GM12878 (cell line): ENCODE measurements at regions not wholly inside any gene's neighbourhood (a gene's known extent, or its start where the extent isn't known, plus 50 kb on each side); places are given as distances from the start of the nearest gene placed in this dataset.

Experiments
- ATAC-seq: fragments of 200-7000 bp; cut with Tn5 transposase; 3 replicates; pipeline ENCODE4 v1.9.1; 2020; ENCODE audit warnings: mild to moderate bottlenecking, moderate library complexity
- BruUV-seq: library from RNA; stranded (reverse); fragments of 400-500 nt; replicated peaks from 2 replicates; lab custom pipeline; 2021; lab: Mats Ljungman, UMichigan
- CTCF ChIA-PET: fragments of 300-600 bp; sonication (Branson Sonifier 250); formaldehyde crosslinking; extraction: SDS; loops from one replicate; lab custom pipeline; 2021; ENCODE audit warnings: inconsistent platforms; lab: Yijun Ruan, JAX
- POLR2A ChIA-PET: fragments of 350-600 bp; formaldehyde crosslinking; extraction: SDS; loops from one replicate; lab custom pipeline; 2021; ENCODE audit warnings: inconsistent platforms; lab: Charles Lee
- RAD21 ChIA-PET: fragments of 300-600 bp; sonication (Branson Sonifier 250); formaldehyde crosslinking; loops from one replicate; lab custom pipeline; 2023; ENCODE audit warnings: antibody characterized with exemption; ENCODE audit not compliant: unreplicated experiment; lab: Charles Lee
- SMC1A ChIA-PET: fragments of 300-600 bp; sonication (Branson Sonifier 250); formaldehyde crosslinking; loops from one replicate; lab custom pipeline; 2023; ENCODE audit not compliant: unreplicated experiment, uncharacterized antibody; lab: Charles Lee
- DNase-seq: peaks from one replicate; pipeline ENCODE4 v3.0.0-alpha.2; 2011; ENCODE audit warnings: low read depth, low spot score
- FAIRE-seq: peaks from 3 replicates; lab custom pipeline; 2011; peaks lifted over from hg19 to GRCh38; lab: Jason Lieb, UNC
- H2AFZ ChIP-seq: 2 replicates; pipeline ENCODE4 v1.6.0; 2011; ENCODE audit warnings: low read depth, low read length, control low read depth; ENCODE audit not compliant: control insufficient read depth
- H3K27ac ChIP-seq: 2 replicates; pipeline ENCODE4 v1.5.1; 2011; ENCODE audit warnings: control low read depth; ENCODE audit not compliant: control insufficient read depth, insufficient read depth
- H3K27me3 ChIP-seq, 2 experiments: replicated peaks in 1 of 2; 2 replicates each; pipeline versions ENCODE4 v1.6.0 to v1.6.1; 2011; ENCODE audit warnings: low read length in 1 of 2; ENCODE audit not compliant: control insufficient read depth in 2 of 2, insufficient read depth in 2 of 2
- H3K36me3 ChIP-seq, 2 experiments: 2 replicates each; pipeline ENCODE4 v1.5.1; 2011; ENCODE audit warnings: low read length in 1 of 2; ENCODE audit not compliant: control insufficient read depth in 2 of 2, insufficient read depth in 2 of 2
- H3K4me1 ChIP-seq: 2 replicates; pipeline ENCODE4 v1.6.1; 2011; ENCODE audit warnings: mild to moderate bottlenecking, low read length, moderate library complexity, mixed read lengths; ENCODE audit not compliant: control insufficient read depth, insufficient read depth
- H3K4me2 ChIP-seq: 2 replicates; pipeline ENCODE4 v1.6.0; 2011; ENCODE audit warnings: control low read depth; ENCODE audit not compliant: control insufficient read depth, insufficient read depth
- H3K4me3 ChIP-seq: fragments of 200-600 bp; sonication (generic); 2 replicates; pipeline ENCODE4 v1.5.1; 2016
- H3K79me2 ChIP-seq: 2 replicates; pipeline ENCODE4 v1.6.0; 2011; ENCODE audit warnings: low read length; ENCODE audit not compliant: control insufficient read depth, insufficient read depth
- H3K9ac ChIP-seq: 2 replicates; pipeline ENCODE4 v1.8.0; 2011; ENCODE audit warnings: low read length, control low read depth, mixed read lengths; ENCODE audit not compliant: control insufficient read depth, insufficient read depth
- H3K9me3 ChIP-seq: replicated peaks from 3 replicates; pipeline ENCODE4 v1.5.1; 2011; ENCODE audit warnings: mild to moderate bottlenecking, low read length; ENCODE audit not compliant: control insufficient read depth, insufficient read depth
- H4K20me1 ChIP-seq: 2 replicates; pipeline ENCODE4 v1.6.0; 2011; ENCODE audit not compliant: control insufficient read depth, insufficient read depth
- CHD1 ChIP-seq: IDR thresholded peaks from 2 replicates; pipeline ENCODE4 v1.6.1; 2012; ENCODE audit warnings: low read depth, low read length, improper control_type of control experiment
- CREB1 ChIP-seq: IDR thresholded peaks from 2 replicates; pipeline ENCODE4 v1.6.1; 2012; ENCODE audit warnings: low read depth, mild to moderate bottlenecking, inconsistent platforms
- E2F4 ChIP-seq: IDR thresholded peaks from 2 replicates; pipeline ENCODE4 v1.6.1; 2012; ENCODE audit warnings: low read depth, low read length, improper control_type of control experiment
- HDAC2 ChIP-seq: fragments of 200-600 bp; sonication (generic); IDR thresholded peaks from 2 replicates; pipeline ENCODE4 v1.6.1; 2017
- IKZF1 ChIP-seq: fragments of 450-650 bp; conservative IDR thresholded peaks from 2 replicates; pipeline ENCODE4 v1.6.1; 2017; ENCODE audit warnings: antibody characterized with exemption, mild to moderate bottlenecking
- MTA3 ChIP-seq: IDR thresholded peaks from 2 replicates; pipeline ENCODE4 v1.6.1; 2012; ENCODE audit warnings: low read length, inconsistent platforms, borderline replicate concordance
- NR2C2 ChIP-seq: IDR thresholded peaks from 2 replicates; pipeline ENCODE4 v1.6.1; 2011; ENCODE audit warnings: borderline replicate concordance, low read depth; ENCODE audit not compliant: control insufficient read depth, insufficient read length
- RELA ChIP-seq: fragments of 450-650 bp; IDR thresholded peaks from 2 replicates; pipeline ENCODE4 v1.8.0; 2014; ENCODE audit warnings: borderline replicate concordance; ENCODE audit not compliant: partially characterized antibody
- SMC3 ChIP-seq: IDR thresholded peaks from 2 replicates; pipeline ENCODE4 v1.6.1; 2011; ENCODE audit warnings: low read length, improper control_type of control experiment, borderline replicate concordance
- SPI1 ChIP-seq: IDR thresholded peaks from 2 replicates; pipeline ENCODE4 v1.6.1; 2011; ENCODE audit warnings: low read depth, mild to moderate bottlenecking, low read length, moderate library complexity, borderline replicate concordance; ENCODE audit not compliant: insufficient read depth
- TAF1 ChIP-seq: IDR thresholded peaks from 2 replicates; pipeline ENCODE4 v1.6.1; 2011; ENCODE audit warnings: mild to moderate bottlenecking, low read depth, low read length, borderline replicate concordance
- WGBS: methylation state at CpG from one replicate; pipeline ENCODE4 v1.1.6; 2016; ENCODE audit warnings: low lambda C conversion rate; ENCODE audit not compliant: insufficient replicate concordance, insufficient coverage; ENCODE audit errors: missing lambda C conversion rate; 5-methylcytosine and 5-hydroxymethylcytosine counted together
- in situ Hi-C: fragments of 300-500 bp; cut with MboI; formaldehyde crosslinking; loops from 9 replicates; pipeline ENCODE4 v1.14.3; 2018; ENCODE audit warnings: mixed read lengths
- intact Hi-C: fragments of 100-400 bp; cut with micrococcal nuclease; formaldehyde crosslinking; loops from one replicate; pipeline ENCODE4 v1.14.2; 2022; ENCODE audit not compliant: unreplicated experiment
- TF ChIP-seq, protein P1 (sequence below): IDR thresholded peaks from 2 replicates; pipeline ENCODE4 v1.6.1; 2011; ENCODE audit warnings: mild to moderate bottlenecking, low read depth, low read length, moderate library complexity; ENCODE audit not compliant: insufficient replicate concordance
- TF ChIP-seq, protein P2 (sequence below): fragments of 450-650 bp; IDR thresholded peaks from 2 replicates; pipeline ENCODE4 v1.6.1; 2017; ENCODE audit warnings: borderline replicate concordance
- TF ChIP-seq, protein P3 (sequence below): fragments of 450-650 bp; IDR thresholded peaks from 2 replicates; pipeline ENCODE4 v1.6.1; 2017; ENCODE audit warnings: antibody characterized with exemption, mild to moderate bottlenecking, moderate library complexity
- TF ChIP-seq, protein P4 (sequence below): fragments of 450-650 bp; IDR thresholded peaks from 2 replicates; pipeline ENCODE4 v1.6.1; 2017; ENCODE audit warnings: mild to moderate bottlenecking, moderate library complexity

- Histone ChIP-seq H3K9ac (no peak overlapping the region), H4K20me1 (no peaks in the 10 kb centered on the region), H3K4me3 (no peak overlapping the region), H3K36me3 (no peaks in the 10 kb centered on the region), H3K27me3 (no peaks in the 10 kb centered on the region; a peak in 1 of 4 replicates), H3K4me2 (no peak overlapping the region), H2AFZ (no peak overlapping the region), H3K27ac (no peak overlapping the region), H3K79me2 (no peaks in the 10 kb centered on the region), H3K9me3 (no peaks in the 10 kb centered on the region), H3K4me1 (no peaks in the 10 kb centered on the region)
- SMC1A ChIA-PET: no interaction called here
- FAIRE-seq (no peak), DNase-seq (no peak), ATAC-seq (no peak)
- intact Hi-C loops (no loop called here), in situ Hi-C loops (loop anchor here (25.0 kb wide), 2 partner anchors 104 to 379 kb away; no protein-coding TSS in a partner anchor)
- BruUV-seq: no TSS peak
- RAD21 ChIA-PET: no interaction called here
- CTCF ChIA-PET: no interaction called here
- POLR2A ChIA-PET: no interaction called here
- 33% methylated on average over 6 of the region's 6 CpGs for WGBS
- TF ChIP-seq SPI1: no peak
- TF ChIP-seq, protein P1, sequence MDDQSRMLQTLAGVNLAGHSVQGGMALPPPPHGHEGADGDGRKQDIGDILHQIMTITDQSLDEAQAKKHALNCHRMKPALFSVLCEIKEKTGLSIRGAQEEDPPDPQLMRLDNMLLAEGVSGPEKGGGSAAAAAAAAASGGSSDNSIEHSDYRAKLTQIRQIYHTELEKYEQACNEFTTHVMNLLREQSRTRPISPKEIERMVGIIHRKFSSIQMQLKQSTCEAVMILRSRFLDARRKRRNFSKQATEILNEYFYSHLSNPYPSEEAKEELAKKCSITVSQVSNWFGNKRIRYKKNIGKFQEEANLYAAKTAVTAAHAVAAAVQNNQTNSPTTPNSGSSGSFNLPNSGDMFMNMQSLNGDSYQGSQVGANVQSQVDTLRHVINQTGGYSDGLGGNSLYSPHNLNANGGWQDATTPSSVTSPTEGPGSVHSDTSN: no peak
- TF ChIP-seq NR2C2: no peak
- no peak for TF ChIP-seq MTA3
- TF ChIP-seq HDAC2: no peak
- TF ChIP-seq, protein P2, sequence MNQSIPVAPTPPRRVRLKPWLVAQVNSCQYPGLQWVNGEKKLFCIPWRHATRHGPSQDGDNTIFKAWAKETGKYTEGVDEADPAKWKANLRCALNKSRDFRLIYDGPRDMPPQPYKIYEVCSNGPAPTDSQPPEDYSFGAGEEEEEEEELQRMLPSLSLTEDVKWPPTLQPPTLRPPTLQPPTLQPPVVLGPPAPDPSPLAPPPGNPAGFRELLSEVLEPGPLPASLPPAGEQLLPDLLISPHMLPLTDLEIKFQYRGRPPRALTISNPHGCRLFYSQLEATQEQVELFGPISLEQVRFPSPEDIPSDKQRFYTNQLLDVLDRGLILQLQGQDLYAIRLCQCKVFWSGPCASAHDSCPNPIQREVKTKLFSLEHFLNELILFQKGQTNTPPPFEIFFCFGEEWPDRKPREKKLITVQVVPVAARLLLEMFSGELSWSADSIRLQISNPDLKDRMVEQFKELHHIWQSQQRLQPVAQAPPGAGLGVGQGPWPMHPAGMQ: no peak
- TF ChIP-seq TAF1: no peak
- TF ChIP-seq CHD1: no peak
- TF ChIP-seq, protein P3, sequence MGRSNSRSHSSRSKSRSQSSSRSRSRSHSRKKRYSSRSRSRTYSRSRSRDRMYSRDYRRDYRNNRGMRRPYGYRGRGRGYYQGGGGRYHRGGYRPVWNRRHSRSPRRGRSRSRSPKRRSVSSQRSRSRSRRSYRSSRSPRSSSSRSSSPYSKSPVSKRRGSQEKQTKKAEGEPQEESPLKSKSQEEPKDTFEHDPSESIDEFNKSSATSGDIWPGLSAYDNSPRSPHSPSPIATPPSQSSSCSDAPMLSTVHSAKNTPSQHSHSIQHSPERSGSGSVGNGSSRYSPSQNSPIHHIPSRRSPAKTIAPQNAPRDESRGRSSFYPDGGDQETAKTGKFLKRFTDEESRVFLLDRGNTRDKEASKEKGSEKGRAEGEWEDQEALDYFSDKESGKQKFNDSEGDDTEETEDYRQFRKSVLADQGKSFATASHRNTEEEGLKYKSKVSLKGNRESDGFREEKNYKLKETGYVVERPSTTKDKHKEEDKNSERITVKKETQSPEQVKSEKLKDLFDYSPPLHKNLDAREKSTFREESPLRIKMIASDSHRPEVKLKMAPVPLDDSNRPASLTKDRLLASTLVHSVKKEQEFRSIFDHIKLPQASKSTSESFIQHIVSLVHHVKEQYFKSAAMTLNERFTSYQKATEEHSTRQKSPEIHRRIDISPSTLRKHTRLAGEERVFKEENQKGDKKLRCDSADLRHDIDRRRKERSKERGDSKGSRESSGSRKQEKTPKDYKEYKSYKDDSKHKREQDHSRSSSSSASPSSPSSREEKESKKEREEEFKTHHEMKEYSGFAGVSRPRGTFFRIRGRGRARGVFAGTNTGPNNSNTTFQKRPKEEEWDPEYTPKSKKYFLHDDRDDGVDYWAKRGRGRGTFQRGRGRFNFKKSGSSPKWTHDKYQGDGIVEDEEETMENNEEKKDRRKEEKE: no peak
- TF ChIP-seq, protein P4, sequence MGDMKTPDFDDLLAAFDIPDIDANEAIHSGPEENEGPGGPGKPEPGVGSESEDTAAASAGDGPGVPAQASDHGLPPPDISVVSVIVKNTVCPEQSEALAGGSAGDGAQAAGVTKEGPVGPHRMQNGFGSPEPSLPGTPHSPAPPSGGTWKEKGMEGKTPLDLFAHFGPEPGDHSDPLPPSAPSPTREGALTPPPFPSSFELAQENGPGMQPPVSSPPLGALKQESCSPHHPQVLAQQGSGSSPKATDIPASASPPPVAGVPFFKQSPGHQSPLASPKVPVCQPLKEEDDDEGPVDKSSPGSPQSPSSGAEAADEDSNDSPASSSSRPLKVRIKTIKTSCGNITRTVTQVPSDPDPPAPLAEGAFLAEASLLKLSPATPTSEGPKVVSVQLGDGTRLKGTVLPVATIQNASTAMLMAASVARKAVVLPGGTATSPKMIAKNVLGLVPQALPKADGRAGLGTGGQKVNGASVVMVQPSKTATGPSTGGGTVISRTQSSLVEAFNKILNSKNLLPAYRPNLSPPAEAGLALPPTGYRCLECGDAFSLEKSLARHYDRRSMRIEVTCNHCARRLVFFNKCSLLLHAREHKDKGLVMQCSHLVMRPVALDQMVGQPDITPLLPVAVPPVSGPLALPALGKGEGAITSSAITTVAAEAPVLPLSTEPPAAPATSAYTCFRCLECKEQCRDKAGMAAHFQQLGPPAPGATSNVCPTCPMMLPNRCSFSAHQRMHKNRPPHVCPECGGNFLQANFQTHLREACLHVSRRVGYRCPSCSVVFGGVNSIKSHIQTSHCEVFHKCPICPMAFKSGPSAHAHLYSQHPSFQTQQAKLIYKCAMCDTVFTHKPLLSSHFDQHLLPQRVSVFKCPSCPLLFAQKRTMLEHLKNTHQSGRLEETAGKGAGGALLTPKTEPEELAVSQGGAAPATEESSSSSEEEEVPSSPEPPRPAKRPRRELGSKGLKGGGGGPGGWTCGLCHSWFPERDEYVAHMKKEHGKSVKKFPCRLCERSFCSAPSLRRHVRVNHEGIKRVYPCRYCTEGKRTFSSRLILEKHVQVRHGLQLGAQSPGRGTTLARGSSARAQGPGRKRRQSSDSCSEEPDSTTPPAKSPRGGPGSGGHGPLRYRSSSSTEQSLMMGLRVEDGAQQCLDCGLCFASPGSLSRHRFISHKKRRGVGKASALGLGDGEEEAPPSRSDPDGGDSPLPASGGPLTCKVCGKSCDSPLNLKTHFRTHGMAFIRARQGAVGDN: no peak
- no peak for TF ChIP-seq RELA
- TF ChIP-seq IKZF1: no peak
- TF ChIP-seq SMC3: no peak
- no peak for TF ChIP-seq E2F4
- TF ChIP-seq CREB1: no peak
Observed at GRCh38 chr10:43866712-43867111, 218.0 kb upstream of the ZNF32 start.
